T-cell (primary cell): ENCODE measurements at regions not wholly inside any gene's neighbourhood (a gene's known extent, or its start where the extent isn't known, plus 50 kb on each side); places are given as distances from the start of the nearest gene placed in this dataset.

Source experiments
- ATAC-seq, 4 experiments: fragments of 200-7000 bp in 3 of 4; fragments of 150-1000 bp in 1 of 4; cut with Tn5 transposase; replicated peaks in 1 of 4; 1 replicate in 3 of 4; 2 replicates in 1 of 4; pipeline ENCODE4 v1.10.0; 2021; ENCODE audit warnings: moderate library complexity in 3 of 4, mild to moderate bottlenecking in 2 of 4, moderate number of reproducible peaks in 1 of 4
- CTCF ChIA-PET, 2 donors: fragments of 300-600 bp; sonication (Branson Sonifier 250); formaldehyde crosslinking; loops; one replicate each; lab custom pipeline; 2022; ENCODE audit warnings: antibody characterized with exemption in 2 of 2; lab: Charles Lee
- POLR2A ChIA-PET, 2 donors: fragments of 300-600 bp; sonication (Branson Sonifier 250); formaldehyde crosslinking; loops; one replicate each; lab custom pipeline; 2022; ENCODE audit warnings: antibody characterized with exemption in 2 of 2; lab: Charles Lee
- DNase-seq, 35 experiments: peaks; one replicate each; pipeline versions ENCODE4 v3.0.0 to v3.0.0-alpha.2; 2013 to 2023
- H3K27ac ChIP-seq: one replicate; pipeline ENCODE4 v1.5.1; 2013; ENCODE audit warnings: low read length
- H3K27me3 ChIP-seq, 2 experiments: replicated peaks in 1 of 2; 1 replicate in 1 of 2; 2 replicates in 1 of 2; pipeline versions ENCODE4 v1.6.1 to v1.7.0; 2013; ENCODE audit warnings: low read length in 1 of 2, mixed read lengths in 1 of 2; ENCODE audit not compliant: control insufficient read depth in 2 of 2, insufficient read depth in 2 of 2; ENCODE audit errors: extremely low read depth in 1 of 2
- H3K36me3 ChIP-seq, 2 donors: 1 replicate in 1 of 2; 2 replicates in 1 of 2; pipeline versions ENCODE4 v1.6.1 to v1.7.0; 2013; ENCODE audit warnings: low read length in 1 of 2; ENCODE audit not compliant: control insufficient read depth in 2 of 2, insufficient read depth in 1 of 2; ENCODE audit errors: extremely low read depth in 1 of 2
- H3K4me1 ChIP-seq, 2 experiments: 1 replicate in 1 of 2; 2 replicates in 1 of 2; pipeline versions ENCODE4 v1.6.1 to v1.7.0; 2013; ENCODE audit warnings: low read length in 2 of 2, mixed read lengths in 1 of 2; ENCODE audit not compliant: insufficient read depth in 2 of 2, control insufficient read depth in 1 of 2; ENCODE audit errors: extremely low read depth in 1 of 2
- H3K4me3 ChIP-seq, 2 donors: 1 replicate in 1 of 2; 2 replicates in 1 of 2; pipeline versions ENCODE4 v1.5.1 to v1.7.0; 2013; ENCODE audit warnings: mild to moderate bottlenecking in 2 of 2, low read length in 1 of 2, moderate library complexity in 1 of 2; ENCODE audit not compliant: control insufficient read depth in 1 of 2; ENCODE audit errors: extremely low read depth in 1 of 2
- H3K9me3 ChIP-seq: 2 replicates; pipeline ENCODE4 v1.7.0; 2013
- H3K27ac Mint-ChIP-seq, 2 donors: one replicate each; pipeline ENCODE4 v1.8.0; 2020 to 2021; ENCODE audit warnings: mild to moderate bottlenecking in 2 of 2, mixed read lengths in 2 of 2
- H3K27me3 Mint-ChIP-seq, 2 donors: one replicate each; pipeline ENCODE4 v1.8.0; 2021 to 2022; ENCODE audit warnings: mixed read lengths in 2 of 2
- H3K36me3 Mint-ChIP-seq: one replicate; pipeline ENCODE4 v1.8.0; 2021; ENCODE audit warnings: mixed read lengths
- H3K4me1 Mint-ChIP-seq, 3 donors: one replicate each; pipeline ENCODE4 v1.8.0; 2020 to 2022; ENCODE audit warnings: mixed read lengths in 3 of 3, mild to moderate bottlenecking in 1 of 3
- H3K4me3 Mint-ChIP-seq, 3 donors: one replicate each; pipeline ENCODE4 v1.8.0; 2020 to 2022; ENCODE audit warnings: mild to moderate bottlenecking in 3 of 3, mixed read lengths in 3 of 3, moderate library complexity in 3 of 3
- H3K9me3 Mint-ChIP-seq, 3 donors: one replicate each; pipeline ENCODE4 v1.8.0; 2020 to 2022; ENCODE audit warnings: mixed read lengths in 3 of 3
- WGBS: methylation state at CpG from one replicate; pipeline ENCODE4 v1.1.5; 2013; ENCODE audit warnings: missing lambda C conversion rate; ENCODE audit not compliant: insufficient coverage; 5-methylcytosine and 5-hydroxymethylcytosine counted together

DNA sequence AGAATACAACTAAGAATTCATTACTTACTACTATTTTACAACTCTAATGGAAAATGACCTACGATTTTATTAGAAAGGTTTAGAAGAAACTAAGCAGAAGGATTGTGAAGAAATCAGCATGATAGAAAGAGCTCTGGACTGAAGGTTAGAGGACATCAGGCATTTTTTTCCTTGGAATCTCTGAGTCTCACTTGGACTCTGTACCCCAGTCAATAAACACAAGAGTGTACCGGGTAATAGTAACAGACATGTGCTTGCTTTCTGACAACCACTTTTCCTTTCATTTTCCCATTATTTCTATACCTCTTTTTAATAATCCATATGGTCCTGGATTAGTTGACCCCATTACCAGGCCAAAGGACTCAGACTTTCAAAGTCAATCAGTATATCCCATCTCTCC, 1240.9 kb upstream of the LRRTM3 start:
- H3K27ac Mint-ChIP-seq = no peak overlapping the region
- peaks cover 0 to 14% (median 8%) of the 10 kb centered on the region in 3 donors for H3K9me3 Mint-ChIP-seq
- WGBS = 86% methylated on average over 1 of the region's 2 CpGs
- Histone ChIP-seq H3K4me3 (no peak overlapping the region), H3K4me1 (no peaks in the 10 kb centered on the region), H3K27me3 (no peaks in the 10 kb centered on the region), H3K36me3 (no peaks in the 10 kb centered on the region), H3K9me3 (no peaks in the 10 kb centered on the region), H3K27ac (no peak overlapping the region)
- H3K36me3 Mint-ChIP-seq = no peaks in the 10 kb centered on the region
- DNase-seq (no peak), ATAC-seq (no peak)
- no peaks in the 10 kb centered on the region for H3K27me3 Mint-ChIP-seq
- ChIA-PET CTCF (no interaction called here), POLR2A (no interaction called here)
- no peaks in the 10 kb centered on the region for H3K4me1 Mint-ChIP-seq
- H3K4me3 Mint-ChIP-seq = no peak overlapping the region

DNA sequence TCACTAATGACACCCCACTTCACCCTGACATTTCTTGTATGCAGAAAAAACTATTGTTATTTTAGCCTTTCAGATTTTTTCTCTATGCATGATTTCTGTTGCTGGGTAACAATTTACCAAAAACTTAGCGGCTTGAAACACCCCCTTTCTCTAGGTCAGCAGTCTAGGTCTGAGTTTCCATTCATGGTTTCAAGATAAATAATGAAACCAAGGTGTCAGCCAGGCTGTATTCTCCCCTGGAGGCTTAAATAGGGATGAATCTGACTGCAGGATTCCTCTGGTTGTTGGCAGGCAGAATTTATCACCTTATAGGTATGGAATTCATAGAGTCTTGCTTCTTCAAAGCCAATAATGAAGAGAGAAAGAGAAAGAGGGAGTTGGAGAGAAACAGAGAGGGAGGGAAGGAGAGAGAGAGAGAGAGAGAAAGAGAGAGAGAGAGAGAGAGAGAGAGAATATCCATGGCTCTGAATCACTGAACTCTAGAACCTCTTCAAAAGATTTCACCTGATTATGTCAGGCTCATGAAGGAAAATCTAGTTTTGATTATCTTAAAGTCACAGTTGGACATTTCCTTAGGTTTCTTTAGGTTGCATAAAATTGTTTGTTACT, 1224.6 kb upstream of the LRRTM3 start:
- Mint-ChIP-seq H3K27ac (no peak overlapping the region), H3K4me1 (no peaks in the 10 kb centered on the region), H3K9me3 (peaks cover 0 to 9% (median 8%) of the 10 kb centered on the region in 3 donors), H3K36me3 (no peaks in the 10 kb centered on the region), H3K27me3 (no peaks in the 10 kb centered on the region), H3K4me3 (no peak overlapping the region)
- no peak for DNase-seq
- POLR2A ChIA-PET = no interaction called here
- Histone ChIP-seq H3K4me3 (no peak overlapping the region), H3K4me1 (no peaks in the 10 kb centered on the region), H3K27ac (no peak overlapping the region), H3K36me3 (no peaks in the 10 kb centered on the region), H3K9me3 (no peaks in the 10 kb centered on the region), H3K27me3 (no peaks in the 10 kb centered on the region)
- WGBS = no CpG with 5 or more reads among the region's 1 CpG
- CTCF ChIA-PET = no interaction called here
- no peak for ATAC-seq

DNA sequence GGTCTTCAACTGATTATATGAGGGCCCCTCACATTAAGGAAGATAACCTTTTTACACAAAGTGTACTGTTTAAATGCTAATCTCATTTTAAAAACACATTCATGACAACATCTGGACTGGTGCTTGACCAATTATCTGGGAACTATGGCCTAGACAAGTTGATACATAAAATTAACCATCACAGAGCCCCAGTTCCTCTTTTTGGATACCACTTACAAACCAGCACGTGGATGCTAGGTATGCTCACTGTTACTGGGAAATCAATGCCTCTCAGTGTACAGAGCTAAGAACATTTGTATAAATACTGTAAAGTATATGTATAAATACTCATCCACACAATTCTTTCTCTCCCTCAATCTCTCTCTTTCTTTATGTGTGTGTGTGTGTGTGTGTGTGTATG, 1217.8 kb upstream of the LRRTM3 start:
- Histone ChIP-seq H3K27ac (no peak overlapping the region), H3K9me3 (no peaks in the 10 kb centered on the region), H3K4me1 (no peaks in the 10 kb centered on the region), H3K27me3 (no peaks in the 10 kb centered on the region), H3K4me3 (no peak overlapping the region), H3K36me3 (no peaks in the 10 kb centered on the region)
- WGBS = no CpG with 5 or more reads among the region's 1 CpG
- no peaks in the 10 kb centered on the region for H3K4me1 Mint-ChIP-seq
- no peaks in the 10 kb centered on the region for H3K27me3 Mint-ChIP-seq
- ATAC-seq (no peak), DNase-seq (no peak)
- H3K36me3 Mint-ChIP-seq = no peaks in the 10 kb centered on the region
- peaks cover 3 to 11% (median 7%) of the 10 kb centered on the region in 3 donors for H3K9me3 Mint-ChIP-seq
- no peak overlapping the region for H3K27ac Mint-ChIP-seq
- CTCF ChIA-PET = no interaction called here
- POLR2A ChIA-PET = no interaction called here
- H3K4me3 Mint-ChIP-seq = no peak overlapping the region

DNA sequence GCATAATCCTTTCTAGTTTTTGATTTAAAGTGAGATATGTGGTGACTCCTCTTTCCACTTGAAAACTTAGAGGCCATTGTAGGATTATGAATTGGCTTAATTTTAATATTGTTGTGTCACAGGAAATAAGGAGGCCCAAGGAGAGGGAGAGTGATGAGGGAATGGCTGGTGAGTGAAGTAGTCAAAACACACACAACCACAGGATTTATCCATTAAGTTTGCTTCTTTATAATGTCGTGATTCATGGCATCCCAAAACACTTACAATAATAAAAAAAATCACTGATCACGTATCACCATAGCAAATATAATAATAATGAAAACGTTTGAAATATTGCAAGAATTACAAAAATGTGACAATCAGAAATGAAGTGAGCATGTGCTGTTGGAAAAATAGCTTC, 1215.5 kb upstream of the LRRTM3 start:
- ChIA-PET CTCF (no interaction called here), POLR2A (no interaction called here)
- WGBS = no CpG with 5 or more reads among the region's 3 CpGs
- no peaks in the 10 kb centered on the region for H3K4me1 Mint-ChIP-seq
- no peaks in the 10 kb centered on the region for H3K27me3 ChIP-seq
- no peaks in the 10 kb centered on the region for H3K36me3 ChIP-seq
- H3K27ac Mint-ChIP-seq = no peak overlapping the region
- no peaks in the 10 kb centered on the region for H3K27me3 Mint-ChIP-seq
- no peaks in the 10 kb centered on the region for H3K36me3 Mint-ChIP-seq
- peaks cover 6 to 11% (median 8%) of the 10 kb centered on the region in 3 donors for H3K9me3 Mint-ChIP-seq
- DNase-seq (no peak), ATAC-seq (no peak)
- no peak overlapping the region for H3K4me3 ChIP-seq
- H3K4me1 ChIP-seq = no peaks in the 10 kb centered on the region
- H3K9me3 ChIP-seq = no peaks in the 10 kb centered on the region
- no peak overlapping the region for H3K27ac ChIP-seq
- H3K4me3 Mint-ChIP-seq = no peak overlapping the region

DNA sequence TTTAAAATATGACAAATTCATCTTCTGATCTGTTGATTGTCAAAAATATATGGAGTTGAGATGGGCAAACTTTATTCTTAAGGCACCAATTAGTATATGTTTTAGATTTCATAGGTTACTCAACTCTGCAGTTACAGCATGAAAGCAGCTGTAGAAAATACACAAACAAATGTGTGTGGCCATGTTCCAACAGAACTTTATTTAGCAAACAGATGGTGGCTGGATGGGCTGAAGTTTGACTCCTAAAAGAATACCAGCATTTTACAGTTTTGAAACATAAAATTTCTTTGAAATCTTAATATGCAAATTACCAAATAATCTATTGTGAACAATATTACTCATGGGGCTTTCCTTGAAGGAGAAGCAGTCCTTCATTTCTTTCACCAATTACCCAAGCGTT, 1206.0 kb upstream of the LRRTM3 start:
- no peaks in the 10 kb centered on the region for H3K9me3 ChIP-seq
- peaks cover 3 to 15% (median 12%) of the 10 kb centered on the region in 3 donors for H3K9me3 Mint-ChIP-seq
- H3K36me3 Mint-ChIP-seq = no peaks in the 10 kb centered on the region
- no peak overlapping the region for H3K4me3 Mint-ChIP-seq
- DNase-seq (no peak), ATAC-seq (no peak)
- no peaks in the 10 kb centered on the region for H3K27me3 ChIP-seq
- H3K36me3 ChIP-seq = no peaks in the 10 kb centered on the region
- H3K4me3 ChIP-seq = no peak overlapping the region
- H3K27me3 Mint-ChIP-seq = no peaks in the 10 kb centered on the region
- H3K4me1 Mint-ChIP-seq = no peaks in the 10 kb centered on the region
- no peaks in the 10 kb centered on the region for H3K4me1 ChIP-seq
- no peak overlapping the region for H3K27ac Mint-ChIP-seq
- no peak overlapping the region for H3K27ac ChIP-seq
- WGBS = no CpG with 5 or more reads among the region's 1 CpG
- CTCF ChIA-PET = no interaction called here
- POLR2A ChIA-PET = no interaction called here

DNA sequence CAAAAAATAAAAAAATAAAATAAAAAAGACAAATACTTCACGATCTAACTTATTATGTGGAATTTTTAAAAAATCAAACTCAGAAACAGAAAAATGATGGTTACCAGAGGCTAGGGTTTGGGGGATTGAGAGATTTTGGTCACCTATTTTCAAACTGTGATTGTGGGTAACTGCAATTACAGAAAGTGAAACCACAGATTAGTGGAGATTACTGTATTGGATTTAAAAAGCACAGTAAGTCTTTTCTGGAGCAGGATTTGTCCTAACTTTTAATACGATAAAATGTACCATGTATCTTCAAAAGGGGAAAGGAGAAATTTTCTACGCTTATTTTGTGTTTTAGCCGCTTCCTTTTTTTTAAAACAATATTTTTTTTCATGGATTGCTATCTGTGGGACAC, 1204.9 kb upstream of the LRRTM3 start:
- Histone ChIP-seq H3K36me3 (no peaks in the 10 kb centered on the region), H3K4me1 (no peaks in the 10 kb centered on the region), H3K27me3 (no peaks in the 10 kb centered on the region), H3K9me3 (no peaks in the 10 kb centered on the region), H3K4me3 (no peak overlapping the region), H3K27ac (no peak overlapping the region)
- WGBS = no CpG with 5 or more reads among the region's 4 CpGs
- Mint-ChIP-seq H3K4me3 (no peak overlapping the region), H3K4me1 (no peaks in the 10 kb centered on the region), H3K27me3 (no peaks in the 10 kb centered on the region), H3K9me3 (peaks cover 0 to 9% (median 9%) of the 10 kb centered on the region in 3 donors), H3K27ac (no peak overlapping the region), H3K36me3 (no peaks in the 10 kb centered on the region)
- ATAC-seq (no peak), DNase-seq (no peak)
- ChIA-PET POLR2A (no interaction called here), CTCF (no interaction called here)

DNA sequence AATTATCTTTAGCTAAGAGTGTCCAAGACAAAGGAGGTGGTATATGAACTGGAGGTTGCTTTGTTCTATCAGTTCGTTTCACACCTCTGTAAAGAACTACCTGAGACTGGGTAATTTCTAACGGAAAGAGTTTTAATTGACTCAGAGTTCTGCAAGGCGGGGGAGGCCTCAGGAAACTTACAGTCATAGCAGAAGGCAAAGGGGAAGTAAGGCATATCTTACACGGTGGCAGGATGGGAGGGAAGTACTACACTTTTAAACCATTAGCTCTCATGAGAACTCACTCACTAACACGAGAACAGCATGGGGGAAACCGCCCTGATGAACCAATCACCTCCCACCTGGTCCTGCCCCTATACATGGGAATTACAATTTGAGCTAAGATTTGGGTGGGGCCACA, 1202.3 kb upstream of the LRRTM3 start:
- no peak overlapping the region for H3K27ac ChIP-seq
- Mint-ChIP-seq H3K9me3 (peaks cover 0 to 9% (median 2%) of the 10 kb centered on the region in 3 donors), H3K27ac (no peak overlapping the region), H3K36me3 (no peaks in the 10 kb centered on the region), H3K4me3 (no peak overlapping the region), H3K27me3 (no peaks in the 10 kb centered on the region), H3K4me1 (no peaks in the 10 kb centered on the region)
- no peak for DNase-seq
- POLR2A ChIA-PET = no interaction called here
- no peak overlapping the region for H3K4me3 ChIP-seq
- H3K36me3 ChIP-seq = no peaks in the 10 kb centered on the region
- no CpG with 5 or more reads among the region's 6 CpGs for WGBS
- no peaks in the 10 kb centered on the region for H3K4me1 ChIP-seq
- H3K27me3 ChIP-seq = no peaks in the 10 kb centered on the region
- CTCF ChIA-PET = no interaction called here
- H3K9me3 ChIP-seq = no peaks in the 10 kb centered on the region
- no peak for ATAC-seq
